Activated naive CD8-positive, alpha-beta T cell treated with anti-CD3 and anti-CD28 coated beads, Interleukin-2, amount 50 U/mL, for 16 hours (primary cell): ENCODE measurements at regions not wholly inside any gene's neighbourhood (a gene's known extent, or its start where the extent isn't known, plus 50 kb on each side); places are given as distances from the start of the nearest gene placed in this dataset.
"Not testable (repeated sequence)": the region's sequence is repeated elsewhere in the genome, so short reads cannot be mapped to it uniquely, and the experiment has no call there.

Experiments
- DNase-seq: peaks from one replicate; pipeline ENCODE4 v3.0.0-alpha.2; 2020; ENCODE audit warnings: low read depth, low spot score

- not testable (repeated sequence) for DNase-seq
These were observed 672.6 kb downstream of the UQCRFS1 start for GRCh38 chr19:28540385-28540784.

DNA sequence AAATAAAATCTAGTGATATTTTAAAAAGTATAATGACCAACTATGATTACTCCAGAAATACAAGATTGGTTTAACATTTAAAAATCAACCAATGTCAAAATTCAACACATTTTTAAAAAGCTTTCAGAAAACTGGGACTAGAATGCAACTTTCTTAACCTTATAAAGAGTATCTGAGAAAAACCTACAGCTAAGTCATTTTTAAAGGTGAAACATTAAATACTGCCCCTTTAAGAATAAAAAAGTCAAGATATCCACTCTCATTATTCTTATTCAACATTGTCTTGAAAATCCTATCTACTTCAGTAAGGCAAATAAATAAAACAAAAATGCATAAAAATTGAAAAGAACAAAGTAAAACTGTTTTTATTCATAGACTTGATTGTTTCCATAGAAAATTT is 673.2 kb downstream of the UQCRFS1 start:
- DNase-seq = no peak

DNA sequence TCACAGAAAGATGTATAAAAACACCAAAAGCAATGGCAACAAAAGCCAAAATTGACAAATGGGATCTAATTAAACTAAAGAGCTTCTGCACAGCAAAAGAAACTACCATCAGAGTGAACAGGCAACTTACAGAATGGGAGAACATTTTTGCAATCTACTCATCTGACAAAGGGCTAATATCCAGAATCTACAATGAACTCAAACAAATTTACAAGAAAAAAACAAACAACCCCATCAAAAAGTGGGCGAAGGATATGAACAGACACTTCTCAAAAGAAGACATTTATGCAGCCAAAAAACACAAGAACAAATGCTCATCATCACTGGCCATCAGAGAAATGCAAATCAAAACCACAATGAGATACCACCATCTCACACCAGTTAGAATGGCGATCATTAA is 674.4 kb downstream of the UQCRFS1 start:
- DNase-seq = not testable (repeated sequence)

DNA sequence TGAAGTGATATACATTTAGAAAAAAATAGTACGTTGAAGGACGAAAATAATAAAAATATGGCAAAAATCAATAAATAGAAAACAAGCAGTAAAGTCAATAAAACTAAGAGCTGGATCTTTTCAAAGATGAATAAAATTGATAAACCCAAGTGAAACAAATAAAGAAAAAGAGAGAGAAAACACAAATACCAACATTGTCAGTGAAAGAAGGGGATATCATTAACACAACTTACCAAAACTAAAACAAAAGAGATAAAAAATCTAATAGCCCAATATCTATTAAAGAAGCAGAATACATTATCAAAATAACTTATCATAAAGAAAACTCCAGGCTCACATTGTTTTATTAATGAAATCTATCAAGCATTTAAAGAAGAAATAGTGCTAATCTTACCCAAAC is 675.1 kb downstream of the UQCRFS1 start:
- DNase-seq = no peak

GRCh38 chr19:28537079-28537478 is 675.9 kb downstream of the UQCRFS1 start:
- no peak for DNase-seq

GRCh38 chr19:28535352-28535775 is 677.6 kb downstream of the UQCRFS1 start:
- no peak for DNase-seq

GRCh38 chr19:28534766-28535351 is 678.1 kb downstream of the UQCRFS1 start:
- no peak for DNase-seq

- DNase-seq = no peak
These were observed 680.1 kb downstream of the UQCRFS1 start for GRCh38 chr19:28532765-28533341.

DNA sequence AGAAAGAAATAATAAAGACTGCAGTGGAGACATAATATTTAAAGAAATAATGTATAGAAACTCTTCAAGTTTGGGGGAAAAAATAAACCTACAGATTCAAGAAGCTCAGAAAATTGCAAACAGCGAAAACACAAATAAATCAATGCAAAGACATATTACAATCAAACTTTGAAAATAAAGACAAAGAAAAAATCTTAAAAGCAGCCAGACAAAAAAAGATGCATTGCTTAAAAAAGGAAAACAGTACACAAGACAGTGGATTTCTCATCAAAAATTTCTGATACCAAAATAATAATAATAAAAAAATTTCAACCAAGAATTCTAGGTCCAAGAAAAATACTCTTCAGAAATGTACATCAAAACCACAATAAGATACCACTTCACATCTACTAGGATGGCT is 681.0 kb downstream of the UQCRFS1 start:
- DNase-seq = no peak

DNA sequence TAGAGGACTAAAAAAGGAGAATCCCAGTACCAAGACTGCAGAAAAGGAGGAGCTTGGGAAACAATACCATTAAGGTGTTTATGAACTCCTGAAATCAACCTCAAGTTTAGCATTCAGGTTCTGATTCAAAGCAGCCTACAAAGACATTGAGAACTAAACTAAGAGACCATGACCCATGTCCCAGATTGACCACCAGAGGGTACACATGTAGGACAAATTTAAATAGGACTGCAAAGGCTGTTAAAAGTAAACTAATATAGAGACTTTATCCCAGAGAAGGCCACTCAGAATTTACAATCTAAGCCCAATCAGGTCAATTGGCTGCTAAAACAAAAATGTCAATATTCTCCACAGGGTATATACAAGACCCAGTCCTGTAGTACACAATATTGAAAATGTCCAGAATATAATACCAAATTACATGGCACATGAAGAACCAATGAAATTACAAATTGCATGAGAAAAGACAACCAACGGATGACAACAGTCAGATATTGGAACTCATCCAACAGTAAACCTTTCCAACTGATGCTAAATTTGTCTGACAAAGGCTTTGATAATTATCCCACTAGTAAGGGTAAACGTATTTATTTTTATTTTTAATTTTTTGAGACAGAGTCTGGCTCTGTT is 682.4 kb downstream of the UQCRFS1 start:
- DNase-seq = no peak

GRCh38 chr19:28526038-28526437 is 686.9 kb downstream of the UQCRFS1 start:
- DNase-seq = no peak

- no peak for DNase-seq
These were observed 689.3 kb downstream of the UQCRFS1 start for GRCh38 chr19:28523619-28524018.

GRCh38 chr19:28522545-28522922 is 690.4 kb downstream of the UQCRFS1 start:
- DNase-seq = no peak

- DNase-seq = no peak
These were observed 691.1 kb downstream of the UQCRFS1 start for GRCh38 chr19:28521614-28522544.

DNA sequence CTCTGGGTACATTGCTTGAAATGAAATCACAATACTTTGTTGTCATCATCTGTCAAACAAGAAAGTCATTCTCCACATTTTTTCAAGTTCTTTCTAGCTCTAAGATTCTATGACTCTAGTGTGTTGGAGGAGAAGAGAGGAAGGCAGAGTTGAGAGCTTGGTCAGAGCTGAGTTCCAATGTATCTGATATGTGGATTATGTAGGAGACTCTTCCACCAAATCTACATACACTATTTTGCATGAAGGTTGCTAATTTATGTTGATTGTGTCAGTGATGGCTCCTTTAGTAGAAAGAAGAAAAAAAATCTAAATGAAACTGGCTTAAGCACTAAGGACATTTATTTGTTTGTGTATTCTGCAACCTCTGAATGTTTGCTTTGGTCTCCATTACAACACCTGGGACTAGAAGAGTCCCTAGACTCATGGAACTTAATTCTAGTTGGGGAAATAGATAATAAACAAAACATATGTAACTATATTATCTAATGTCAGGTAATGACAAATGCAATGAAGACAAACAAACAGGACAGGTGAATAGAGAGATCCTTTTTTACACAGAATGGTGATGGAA is 691.9 kb downstream of the UQCRFS1 start:
- no peak for DNase-seq

GRCh38 chr19:28519952-28520861 is 692.7 kb downstream of the UQCRFS1 start:
- DNase-seq = no peak

- no peak for DNase-seq
These were observed 693.7 kb downstream of the UQCRFS1 start for GRCh38 chr19:28519218-28519779.

DNA sequence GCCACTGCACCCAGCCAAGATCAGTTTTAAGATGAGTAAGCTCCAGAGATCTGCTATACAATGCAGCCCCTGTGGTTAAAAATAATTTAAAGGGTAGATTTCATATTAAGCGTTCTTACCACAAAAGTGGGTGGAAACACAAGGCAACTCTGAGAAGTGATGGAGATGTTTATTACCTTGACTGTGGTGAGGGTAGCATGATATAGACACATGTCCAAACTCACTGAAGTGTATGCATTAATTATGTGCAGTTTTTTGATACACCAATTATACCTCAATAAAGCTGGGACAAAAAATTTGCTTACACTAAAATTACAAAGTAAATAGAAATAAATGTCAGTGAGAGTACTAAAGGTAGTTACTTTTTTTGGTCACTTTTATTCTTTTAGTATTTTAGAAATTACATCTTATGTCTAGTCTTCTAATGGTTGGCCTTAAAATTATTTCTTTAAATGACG is 696.5 kb downstream of the UQCRFS1 start:
- no peak for DNase-seq

- DNase-seq = no peak
These were observed 698.8 kb downstream of the UQCRFS1 start for GRCh38 chr19:28514166-28514565.

DNA sequence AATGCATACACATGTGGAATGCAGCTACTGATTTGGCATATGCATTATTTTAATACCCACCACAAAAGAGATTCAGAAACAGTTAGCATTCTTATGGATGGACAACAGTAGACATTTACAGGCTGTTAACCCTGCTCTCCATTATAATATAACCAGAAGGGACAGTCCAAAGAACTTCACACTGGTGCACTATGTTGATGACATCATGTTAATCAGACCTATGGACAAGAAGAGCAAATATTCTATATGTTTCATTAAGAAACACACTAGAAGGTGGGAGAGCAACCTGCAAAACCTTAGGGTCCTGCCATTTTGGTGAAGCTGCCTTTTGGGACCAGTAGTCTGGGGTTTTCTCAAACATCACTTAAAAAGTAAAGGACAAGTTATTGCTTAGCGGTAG is 701.3 kb downstream of the UQCRFS1 start:
- DNase-seq = no peak
